Activated B cell treated with CpG ODN at 0.5 μM for 24 hours (primary cell): ENCODE measurements at regions not wholly inside any gene's neighbourhood (a gene's known extent, or its start where the extent isn't known, plus 50 kb on each side); places are given as distances from the start of the nearest gene placed in this dataset.

ENCODE experiments used
- ATAC-seq: fragments of 200-7000 bp; cut with Tn5 transposase; one replicate; pipeline ENCODE4 v1.10.0; 2021; ENCODE audit warnings: low read depth, mild to moderate bottlenecking, moderate library complexity
- CTCF ChIA-PET: fragments of 350-600 bp; sonication (Branson Sonifier 250); formaldehyde crosslinking; loops from one replicate; lab custom pipeline; 2021; ENCODE audit warnings: antibody characterized with exemption; lab: Charles Lee
- POLR2A ChIA-PET: fragments of 350-600 bp; sonication (Branson Sonifier 250); formaldehyde crosslinking; loops from one replicate; lab custom pipeline; 2021; ENCODE audit warnings: antibody characterized with exemption; lab: Charles Lee
- DNase-seq: peaks from one replicate; pipeline ENCODE4 v3.0.0; 2022
- H3K27ac Mint-ChIP-seq: one replicate; pipeline ENCODE4 v1.8.0; 2020; ENCODE audit warnings: mixed read lengths
- H3K27me3 Mint-ChIP-seq: one replicate; pipeline ENCODE4 v1.8.0; 2021; ENCODE audit warnings: mixed read lengths
- H3K36me3 Mint-ChIP-seq: one replicate; pipeline ENCODE4 v1.8.0; 2021; ENCODE audit warnings: low read depth, mixed read lengths
- H3K4me1 Mint-ChIP-seq: one replicate; pipeline ENCODE4 v1.8.0; 2021; ENCODE audit warnings: mixed read lengths
- H3K4me3 Mint-ChIP-seq: one replicate; pipeline ENCODE4 v1.8.0; 2020; ENCODE audit warnings: mild to moderate bottlenecking, mixed read lengths
- H3K9me3 Mint-ChIP-seq: one replicate; pipeline ENCODE4 v1.8.0; 2020; ENCODE audit warnings: mixed read lengths
- intact Hi-C: fragments of 100-400 bp; cut with micrococcal nuclease; formaldehyde crosslinking; loops from one replicate; pipeline ENCODE4 v1.15.1; 2024
- TF ChIP-seq, protein P1 (sequence below): fragments of 200-600 bp; IDR thresholded peaks from one replicate; pipeline ENCODE4 v1.8.0; 2022; ENCODE audit warnings: antibody characterized with exemption, mild to moderate bottlenecking

DNA sequence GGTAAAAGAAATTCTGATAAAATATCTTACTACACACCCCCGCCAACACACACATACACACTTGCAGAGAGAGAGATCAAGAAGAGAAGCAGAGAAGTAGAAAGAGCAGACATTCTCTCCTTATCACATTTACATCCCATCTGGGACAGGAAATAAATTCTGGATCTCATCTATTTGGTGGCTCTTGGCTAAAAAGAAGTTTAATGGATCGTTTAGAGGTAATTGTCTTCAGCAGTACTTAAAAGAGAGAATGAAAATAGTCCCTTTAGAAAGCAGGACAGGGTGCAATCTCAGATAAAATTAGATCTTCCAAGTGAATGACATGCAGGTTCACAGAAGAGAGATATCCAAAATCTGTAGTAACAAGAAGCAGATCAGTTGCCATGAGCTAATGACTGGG lies 1392.5 kb downstream of the RAPGEF2 start:
- ChIA-PET CTCF (no interaction called here), POLR2A (no interaction called here)
- no peaks in the 10 kb centered on the region for H3K27me3 Mint-ChIP-seq
- intact Hi-C loops = no loop called here
- DNase-seq (no peak), ATAC-seq (no peak)
- peaks cover 6% of the 10 kb centered on the region for H3K9me3 Mint-ChIP-seq
- TF ChIP-seq, protein P1, sequence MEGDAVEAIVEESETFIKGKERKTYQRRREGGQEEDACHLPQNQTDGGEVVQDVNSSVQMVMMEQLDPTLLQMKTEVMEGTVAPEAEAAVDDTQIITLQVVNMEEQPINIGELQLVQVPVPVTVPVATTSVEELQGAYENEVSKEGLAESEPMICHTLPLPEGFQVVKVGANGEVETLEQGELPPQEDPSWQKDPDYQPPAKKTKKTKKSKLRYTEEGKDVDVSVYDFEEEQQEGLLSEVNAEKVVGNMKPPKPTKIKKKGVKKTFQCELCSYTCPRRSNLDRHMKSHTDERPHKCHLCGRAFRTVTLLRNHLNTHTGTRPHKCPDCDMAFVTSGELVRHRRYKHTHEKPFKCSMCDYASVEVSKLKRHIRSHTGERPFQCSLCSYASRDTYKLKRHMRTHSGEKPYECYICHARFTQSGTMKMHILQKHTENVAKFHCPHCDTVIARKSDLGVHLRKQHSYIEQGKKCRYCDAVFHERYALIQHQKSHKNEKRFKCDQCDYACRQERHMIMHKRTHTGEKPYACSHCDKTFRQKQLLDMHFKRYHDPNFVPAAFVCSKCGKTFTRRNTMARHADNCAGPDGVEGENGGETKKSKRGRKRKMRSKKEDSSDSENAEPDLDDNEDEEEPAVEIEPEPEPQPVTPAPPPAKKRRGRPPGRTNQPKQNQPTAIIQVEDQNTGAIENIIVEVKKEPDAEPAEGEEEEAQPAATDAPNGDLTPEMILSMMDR = no peak
- H3K36me3 Mint-ChIP-seq = no peaks in the 10 kb centered on the region
- no peak overlapping the region for H3K4me3 Mint-ChIP-seq
- H3K27ac Mint-ChIP-seq = no peak overlapping the region
- H3K4me1 Mint-ChIP-seq = no peaks in the 10 kb centered on the region

- Mint-ChIP-seq H3K36me3 (no peaks in the 10 kb centered on the region), H3K4me1 (no peaks in the 10 kb centered on the region), H3K4me3 (no peak overlapping the region), H3K27me3 (no peaks in the 10 kb centered on the region), H3K9me3 (peaks cover 8% of the 10 kb centered on the region), H3K27ac (no peak overlapping the region)
- CTCF ChIA-PET = no interaction called here
- no peak for ATAC-seq
- intact Hi-C loops = no loop called here
- POLR2A ChIA-PET = no interaction called here
- TF ChIP-seq, protein P1 = no peak
- no peak for DNase-seq
These were observed 1395.3 kb downstream of the RAPGEF2 start for GRCh38 chr4:160498211-160498610.

GRCh38 chr4:160505724-160506123 lies 1402.8 kb downstream of the RAPGEF2 start:
- no peak for DNase-seq
- ChIA-PET CTCF (no interaction called here), POLR2A (no interaction called here)
- H3K4me3 Mint-ChIP-seq = no peak overlapping the region
- H3K27ac Mint-ChIP-seq = no peak overlapping the region
- no peaks in the 10 kb centered on the region for H3K36me3 Mint-ChIP-seq
- H3K9me3 Mint-ChIP-seq = peaks cover 6% of the 10 kb centered on the region
- TF ChIP-seq, protein P1 = no peak
- H3K4me1 Mint-ChIP-seq = no peaks in the 10 kb centered on the region
- H3K27me3 Mint-ChIP-seq = no peaks in the 10 kb centered on the region
- no peak for ATAC-seq
- intact Hi-C loops = no loop called here

- Mint-ChIP-seq H3K27ac (no peak overlapping the region), H3K27me3 (no peaks in the 10 kb centered on the region), H3K4me3 (no peak overlapping the region), H3K4me1 (no peaks in the 10 kb centered on the region), H3K9me3 (peaks cover 3% of the 10 kb centered on the region), H3K36me3 (no peaks in the 10 kb centered on the region)
- ATAC-seq = no peak
- CTCF ChIA-PET = no interaction called here
- DNase-seq = no peak
- intact Hi-C loops = no loop called here
- POLR2A ChIA-PET = no interaction called here
- TF ChIP-seq, protein P1 = no peak
These were observed 1408.0 kb downstream of the RAPGEF2 start for GRCh38 chr4:160510928-160511327.

GRCh38 chr4:160514126-160514525 lies 1411.2 kb downstream of the RAPGEF2 start:
- intact Hi-C loops = no loop called here
- Mint-ChIP-seq H3K27ac (no peak overlapping the region), H3K4me1 (no peaks in the 10 kb centered on the region), H3K4me3 (no peak overlapping the region), H3K9me3 (peaks cover 5% of the 10 kb centered on the region), H3K36me3 (no peaks in the 10 kb centered on the region), H3K27me3 (no peaks in the 10 kb centered on the region)
- DNase-seq = no peak
- CTCF ChIA-PET = no interaction called here
- TF ChIP-seq, protein P1 = no peak
- ATAC-seq = no peak
- POLR2A ChIA-PET = no interaction called here
